Prostate gland (tissue), 2 donors: ENCODE measurements at regions not wholly inside any gene's neighbourhood (a gene's known extent, or its start where the extent isn't known, plus 50 kb on each side); places are given as distances from the start of the nearest gene placed in this dataset.

Experiments used
- CTCF ChIP-seq, 4 experiments: fragments of 200-600 bp in 2 of 4; fragments of 450-650 bp in 2 of 4; sonication (generic) in 2 of 4; IDR thresholded peaks; 1 replicate in 3 of 4; 2 replicates in 1 of 4; pipeline ENCODE4 v1.5.1; 2016 to 2019; ENCODE audit warnings: antibody characterized with exemption in 4 of 4, mild to moderate bottlenecking in 2 of 4, moderate library complexity in 2 of 4
- POLR2A ChIP-seq: fragments of 450-650 bp; IDR thresholded peaks from one replicate; pipeline ENCODE4 v1.6.1; 2016; ENCODE audit warnings: antibody characterized with exemption, mild to moderate bottlenecking
- POLR2AphosphoS5 ChIP-seq: sonication (generic); formaldehyde crosslinking; IDR thresholded peaks from one replicate; pipeline ENCODE4 v1.6.1; 2017; ENCODE audit warnings: antibody characterized with exemption

- TF ChIP-seq POLR2A (no peak), CTCF (IDR thresholded peaks at IDR 0.05) (no peak), POLR2AphosphoS5 (no peak)
These were observed 84.3 kb upstream of the ZNF385D start for GRCh38 chr3:21835264-21835663.
